ENCODE measurements at regions not wholly inside any gene's neighbourhood (a gene's known extent, or its start where the extent isn't known, plus 50 kb on each side); places are given as distances from the start of the nearest gene placed in this dataset.

- ATAC-seq: no peak
- intact Hi-C loops (cut with DNase I): no loop called here
- DNase-seq (ENCODE audit: low spot score): no peak
These were observed 434.3 kb downstream of the TXNL1 start for GRCh38 chr18:56204052-56204451.

GRCh38 chr18:56202678-56203077, 435.7 kb downstream of the TXNL1 start:
- intact Hi-C loops (cut with DNase I): no loop called here
- DNase-seq (ENCODE audit: low spot score) (no peak), ATAC-seq (peak; percentile 33)

- intact Hi-C loops (cut with DNase I): no loop called here
- DNase-seq (ENCODE audit: low spot score) (no peak), ATAC-seq (peak; percentile 63)
These were observed 437.9 kb downstream of the TXNL1 start for GRCh38 chr18:56200381-56200911.

GRCh38 chr18:56199580-56200330, 438.6 kb downstream of the TXNL1 start:
- DNase-seq (ENCODE audit: low spot score): no peak
- intact Hi-C loops (cut with DNase I): no loop called here
- ATAC-seq: peak; percentile 45

GRCh38 chr18:56197241-56197859, 441.0 kb downstream of the TXNL1 start:
- ATAC-seq (no peak), DNase-seq (ENCODE audit: low spot score) (no peak)
- intact Hi-C loops (cut with DNase I): no loop called here

- intact Hi-C loops (cut with DNase I): no loop called here
- ATAC-seq: no peak
These were observed 441.7 kb downstream of the TXNL1 start for GRCh38 chr18:56196495-56197225.

GRCh38 chr18:56191334-56191733, 447.1 kb downstream of the TXNL1 start:
- DNase-seq (ENCODE audit: low spot score) (no peak), ATAC-seq (no peak)
- intact Hi-C loops (cut with DNase I): no loop called here

More at GRCh38 chr18:56196495-56197225, 441.7 kb downstream of the TXNL1 start:
- DNase-seq (ENCODE audit: low spot score): no peak

GRCh38 chr18:56189615-56190014, 448.8 kb downstream of the TXNL1 start:
- DNase-seq (ENCODE audit: low spot score) (no peak), ATAC-seq (no peak)
- intact Hi-C loops (cut with DNase I): no loop called here

- intact Hi-C loops (cut with DNase I): no loop called here
- DNase-seq (ENCODE audit: low spot score) (no peak), ATAC-seq (no peak)
These were observed 449.7 kb downstream of the TXNL1 start for GRCh38 chr18:56188529-56189275.

GRCh38 chr18:56186319-56186718, 452.1 kb downstream of the TXNL1 start:
- no peak for ATAC-seq
- intact Hi-C loops (cut with DNase I): no loop called here
- DNase-seq (ENCODE audit: low spot score): no peak

GRCh38 chr18:56185126-56185525, 453.3 kb downstream of the TXNL1 start:
- intact Hi-C loops (cut with DNase I): no loop called here
- ATAC-seq (no peak), DNase-seq (ENCODE audit: low spot score) (no peak)

- intact Hi-C loops (cut with DNase I): no loop called here
- ATAC-seq: no peak
- no peak for DNase-seq (ENCODE audit: low spot score)
These were observed 461.6 kb downstream of the TXNL1 start for GRCh38 chr18:56176751-56177150.

GRCh38 chr18:56175330-56176001, 462.9 kb downstream of the TXNL1 start:
- ATAC-seq (no peak), DNase-seq (ENCODE audit: low spot score) (no peak)
- intact Hi-C loops (cut with DNase I): no loop called here

- intact Hi-C loops (cut with DNase I): no loop called here
- ATAC-seq (no peak), DNase-seq (ENCODE audit: low spot score) (no peak)
These were observed 464.7 kb downstream of the TXNL1 start for GRCh38 chr18:56173542-56174220.

GRCh38 chr18:56172527-56172926, 465.9 kb downstream of the TXNL1 start:
- DNase-seq (ENCODE audit: low spot score) (no peak), ATAC-seq (no peak)
- intact Hi-C loops (cut with DNase I): no loop called here

- intact Hi-C loops (cut with DNase I): no loop called here
- no peak for ATAC-seq
- no peak for DNase-seq (ENCODE audit: low spot score)
These were observed 466.5 kb downstream of the TXNL1 start for GRCh38 chr18:56171848-56172247.

GRCh38 chr18:56168049-56168781, 470.2 kb downstream of the TXNL1 start:
- DNase-seq (ENCODE audit: low spot score) (no peak), ATAC-seq (peak; percentile 60)
- intact Hi-C loops (cut with DNase I): no loop called here
